VCaP (cell line): ENCODE measurements at regions not wholly inside any gene's neighbourhood (a gene's known extent, or its start where the extent isn't known, plus 50 kb on each side); places are given as distances from the start of the nearest gene placed in this dataset.

ENCODE experiments used
- H3K27ac ChIP-seq: fragments of 450-650 bp; 2 replicates; pipeline ENCODE4 v1.5.1; 2017
- CTCF ChIP-seq: fragments of 450-650 bp; conservative IDR thresholded peaks from 2 replicates; pipeline ENCODE4 v1.5.1; 2017; ENCODE audit warnings: mild to moderate bottlenecking, moderate library complexity

GRCh38 chr18:43876748-43877147 is 599.5 kb upstream of the SYT4 start:
- TF ChIP-seq CTCF = no peak

DNA sequence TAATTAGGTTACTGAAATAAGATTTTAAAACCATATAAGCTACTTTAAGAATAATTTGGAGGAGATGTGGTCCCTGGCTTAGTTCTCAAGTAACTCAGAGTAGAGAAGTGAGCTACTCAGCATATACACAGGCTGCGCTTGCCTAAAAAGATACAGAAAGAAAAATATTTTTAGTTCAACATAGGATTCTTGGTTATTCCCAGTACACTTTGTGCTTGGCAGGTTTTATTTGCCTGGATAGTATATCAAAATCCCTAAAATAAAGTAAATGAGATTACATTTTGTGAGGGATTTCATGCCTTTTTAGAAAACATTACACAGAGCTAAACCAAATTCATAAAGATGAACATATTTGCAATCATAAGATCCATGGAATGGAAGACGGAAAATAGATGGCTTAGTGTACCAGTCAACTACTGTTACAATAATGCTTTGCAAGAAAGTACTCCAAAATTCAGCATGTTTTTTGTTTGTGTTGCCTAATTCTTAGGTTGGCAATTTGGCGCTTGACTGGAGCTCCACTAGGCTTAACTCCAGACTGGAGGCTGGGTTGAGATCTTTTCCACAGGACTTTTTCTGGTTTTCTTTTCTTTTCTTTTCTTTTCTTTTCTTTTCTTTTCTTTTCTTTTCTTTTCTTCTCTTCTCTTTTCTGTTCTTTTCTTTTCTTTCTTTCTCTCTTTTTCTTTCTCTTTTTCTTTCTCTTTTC is 600.5 kb upstream of the SYT4 start:
- TF ChIP-seq CTCF = no peak
- no peak overlapping the region for H3K27ac ChIP-seq

More at GRCh38 chr18:43876748-43877147, 599.5 kb upstream of the SYT4 start:
- H3K27ac ChIP-seq = no peak overlapping the region

DNA sequence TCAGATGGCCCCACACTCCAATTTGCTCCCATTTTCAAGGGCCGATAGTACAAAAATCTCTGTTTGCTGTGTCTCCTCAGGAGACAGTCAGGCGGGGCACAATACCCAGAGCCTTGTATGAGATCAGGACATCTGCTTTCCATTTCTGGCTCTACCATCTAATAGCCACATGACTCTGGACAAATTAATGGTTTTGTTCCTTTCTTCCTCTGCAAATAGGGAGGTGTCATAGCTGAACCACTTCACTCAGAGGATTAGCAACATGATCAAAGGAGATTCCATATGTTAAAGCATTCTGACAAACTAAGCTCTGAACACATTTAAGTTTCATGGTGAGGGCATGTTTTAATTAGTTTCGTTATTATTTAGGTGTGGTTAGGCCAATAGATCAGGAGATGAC is 602.1 kb upstream of the SYT4 start:
- no peak for TF ChIP-seq CTCF
- no peak overlapping the region for H3K27ac ChIP-seq

DNA sequence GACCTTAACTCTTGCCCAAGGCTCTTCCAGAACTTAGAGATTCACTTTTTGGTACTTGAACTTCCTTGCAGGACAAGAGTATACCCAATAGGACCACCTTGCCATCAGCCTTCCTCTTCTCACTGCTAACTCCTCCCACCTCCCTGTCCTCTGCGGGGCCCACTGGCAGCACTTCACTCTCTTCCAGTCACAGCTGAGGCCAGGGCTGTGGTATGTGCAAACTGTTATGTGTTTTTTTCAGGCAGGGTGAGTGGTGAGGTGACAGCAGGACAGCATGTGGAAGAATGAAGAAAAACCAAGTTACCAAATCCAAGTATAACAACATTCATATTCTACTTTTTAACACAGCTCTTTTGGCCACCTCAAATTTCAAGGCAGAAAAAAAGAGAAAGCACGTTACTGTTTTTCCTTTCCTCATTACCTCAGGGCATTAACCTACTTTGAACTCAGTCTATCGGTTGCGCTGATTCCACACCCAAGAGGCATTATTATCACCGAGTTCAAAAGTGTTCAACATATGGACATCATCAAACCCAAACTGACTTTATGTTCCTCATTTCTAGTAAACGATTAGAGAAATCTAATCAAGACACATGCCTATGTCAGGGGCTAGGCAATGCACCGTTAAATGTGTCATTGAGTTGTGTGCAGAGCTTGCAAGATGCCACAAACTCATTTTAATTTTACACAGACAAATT is 605.2 kb upstream of the SYT4 start:
- TF ChIP-seq CTCF = no peak
- no peak overlapping the region for H3K27ac ChIP-seq

- TF ChIP-seq CTCF = no peak
- no peak overlapping the region for H3K27ac ChIP-seq
Observed at GRCh38 chr18:43883886-43884285, 606.6 kb upstream of the SYT4 start.

- H3K27ac ChIP-seq = no peak overlapping the region
- TF ChIP-seq CTCF = no peak
Observed at GRCh38 chr18:43886341-43886740, 609.1 kb upstream of the SYT4 start.

GRCh38 chr18:43887491-43887890 is 610.2 kb upstream of the SYT4 start:
- TF ChIP-seq CTCF = no peak
- no peak overlapping the region for H3K27ac ChIP-seq
